GM19328 (cell line): ENCODE measurements at regions not wholly inside any gene's neighbourhood (a gene's known extent, or its start where the extent isn't known, plus 50 kb on each side); places are given as distances from the start of the nearest gene placed in this dataset.

Experiments used
- ATAC-seq: cut with Tn5 transposase; IDR thresholded peaks from one replicate; pipeline ENCODE4 v1.9.1; 2021; ENCODE audit warnings: mild to moderate bottlenecking, moderate library complexity; ENCODE audit not compliant: unreplicated experiment

GRCh38 chr13:22047082-22047784 is 376.4 kb downstream of the FGF9 start:
- ATAC-seq = no peak

GRCh38 chr13:22047785-22048104 is 376.9 kb downstream of the FGF9 start:
- ATAC-seq = no peak

GRCh38 chr13:22049384-22049783 is 378.5 kb downstream of the FGF9 start:
- no peak for ATAC-seq

GRCh38 chr13:22050951-22051563 is 380.2 kb downstream of the FGF9 start:
- ATAC-seq = no peak

GRCh38 chr13:22053053-22053452 is 382.2 kb downstream of the FGF9 start:
- ATAC-seq = no peak

- ATAC-seq = no peak
These were observed 384.4 kb downstream of the FGF9 start for GRCh38 chr13:22055259-22055658.

GRCh38 chr13:22060187-22060586 is 389.3 kb downstream of the FGF9 start:
- no peak for ATAC-seq

GRCh38 chr13:22061371-22061805 is 390.5 kb downstream of the FGF9 start:
- ATAC-seq = peak; percentile 42

- ATAC-seq = peak; percentile 76
These were observed 391.0 kb downstream of the FGF9 start for GRCh38 chr13:22061806-22062391.

GRCh38 chr13:22062478-22063205 is 391.8 kb downstream of the FGF9 start:
- no peak for ATAC-seq

GRCh38 chr13:22063416-22064124 is 392.7 kb downstream of the FGF9 start:
- no peak for ATAC-seq

- ATAC-seq = no peak
These were observed 394.2 kb downstream of the FGF9 start for GRCh38 chr13:22064854-22065620.

GRCh38 chr13:22073718-22074117 is 402.8 kb downstream of the FGF9 start:
- no peak for ATAC-seq

- ATAC-seq = no peak
These were observed 403.5 kb downstream of the FGF9 start for GRCh38 chr13:22074403-22074802.

- no peak for ATAC-seq
These were observed 405.8 kb downstream of the FGF9 start for GRCh38 chr13:22076658-22077057.

GRCh38 chr13:22077205-22077683 is 406.4 kb downstream of the FGF9 start:
- no peak for ATAC-seq

GRCh38 chr13:22077764-22078163 is 406.9 kb downstream of the FGF9 start:
- no peak for ATAC-seq

- ATAC-seq = no peak
These were observed 409.1 kb downstream of the FGF9 start for GRCh38 chr13:22079961-22080360.

GRCh38 chr13:22080832-22081231 is 410.0 kb downstream of the FGF9 start:
- ATAC-seq = no peak

GRCh38 chr13:22081430-22081829 is 410.6 kb downstream of the FGF9 start:
- ATAC-seq = no peak
